Stimulated activated CD8-positive, alpha-beta memory T cell treated with anti-CD3 and anti-CD28 coated beads, Interleukin-12 subunit alpha, Interleukin-12 subunit beta, amount 100 ng/mL, for 24 hours (primary cell): ENCODE measurements at regions not wholly inside any gene's neighbourhood (a gene's known extent, or its start where the extent isn't known, plus 50 kb on each side); places are given as distances from the start of the nearest gene placed in this dataset.
"Not testable (repeated sequence)": the region's sequence is repeated elsewhere in the genome, so short reads cannot be mapped to it uniquely, and the experiment has no call there.

Source experiments
- DNase-seq: peaks from one replicate; pipeline ENCODE4 v3.0.0-alpha.2; 2020; ENCODE audit errors: extremely low read depth

GRCh38 chr5:35561396-35561795, 56.3 kb upstream of the SPEF2 start:
- no peak for DNase-seq

- DNase-seq: no peak
These were observed 59.9 kb upstream of the SPEF2 start for GRCh38 chr5:35557748-35558147.

GRCh38 chr5:35557199-35557598, 60.5 kb upstream of the SPEF2 start:
- no peak for DNase-seq

- DNase-seq: no peak
These were observed 63.6 kb upstream of the SPEF2 start for GRCh38 chr5:35554016-35554415.

- no peak for DNase-seq
These were observed 72.5 kb upstream of the SPEF2 start for GRCh38 chr5:35545190-35545589.

GRCh38 chr5:35543408-35543807, 74.3 kb upstream of the SPEF2 start:
- no peak for DNase-seq

GRCh38 chr5:35540002-35540401, 77.7 kb upstream of the SPEF2 start:
- no peak for DNase-seq

GRCh38 chr5:35538198-35538931, 79.3 kb upstream of the SPEF2 start:
- no peak for DNase-seq

GRCh38 chr5:35533156-35533555, 84.5 kb upstream of the SPEF2 start:
- DNase-seq: no peak

GRCh38 chr5:35531553-35531952, 86.1 kb upstream of the SPEF2 start:
- DNase-seq: not testable (repeated sequence)

- no peak for DNase-seq
These were observed 99.6 kb upstream of the SPEF2 start for GRCh38 chr5:35518104-35518503.

GRCh38 chr5:35516271-35516670, 101.4 kb upstream of the SPEF2 start:
- DNase-seq: no peak

- DNase-seq: no peak
These were observed 104.1 kb upstream of the SPEF2 start for GRCh38 chr5:35513612-35514011.

- DNase-seq: no peak
These were observed 115.5 kb upstream of the SPEF2 start for GRCh38 chr5:35502206-35502605.

GRCh38 chr5:35488791-35489190, 128.9 kb upstream of the SPEF2 start:
- no peak for DNase-seq

GRCh38 chr5:35488055-35488454, 129.6 kb upstream of the SPEF2 start:
- no peak for DNase-seq

- DNase-seq: no peak
These were observed 130.2 kb upstream of the SPEF2 start for GRCh38 chr5:35487233-35488025.

GRCh38 chr5:35485487-35485886, 132.2 kb upstream of the SPEF2 start:
- no peak for DNase-seq

GRCh38 chr5:35484241-35484640, 133.4 kb upstream of the SPEF2 start:
- no peak for DNase-seq

GRCh38 chr5:35483780-35484179, 133.9 kb upstream of the SPEF2 start:
- DNase-seq: no peak

GRCh38 chr5:35483191-35483590, 134.5 kb upstream of the SPEF2 start:
- no peak for DNase-seq

GRCh38 chr5:35482167-35482755, 135.4 kb upstream of the SPEF2 start:
- no peak for DNase-seq
